Ovary (tissue), 7 donors: ENCODE measurements at regions not wholly inside any gene's neighbourhood (a gene's known extent, or its start where the extent isn't known, plus 50 kb on each side); places are given as distances from the start of the nearest gene placed in this dataset.

Experiments
- DNase-seq, 5 donors: peaks; one replicate each; pipeline ENCODE4 v3.0.0-alpha.2; 2019 to 2020
- H3K27ac ChIP-seq, 2 donors: fragments of 200-600 bp; one replicate each; pipeline versions ENCODE4 v1.5.1 to v1.8.0; 2019 to 2022
- H3K27me3 ChIP-seq: fragments of 200-600 bp; one replicate; pipeline ENCODE4 v1.8.0; 2022
- H3K36me3 ChIP-seq: fragments of 200-600 bp; sonication (generic); one replicate; pipeline ENCODE4 v1.5.1; 2019
- H3K4me1 ChIP-seq: one replicate; pipeline ENCODE4 v1.8.1; 2013; ENCODE audit warnings: mild to moderate bottlenecking, moderate library complexity; ENCODE audit not compliant: insufficient read depth
- H3K4me3 ChIP-seq: fragments of 200-600 bp; sonication (generic); one replicate; pipeline ENCODE4 v1.5.1; 2017
- H3K9me3 ChIP-seq, 2 donors: fragments of 200-600 bp in 1 of 2; sonication (generic) in 1 of 2; one replicate each; pipeline versions ENCODE4 v1.5.1 to v1.8.1; 2013 to 2019; ENCODE audit warnings: mild to moderate bottlenecking in 1 of 2, moderate library complexity in 1 of 2
- EP300 ChIP-seq: sonication (generic); formaldehyde crosslinking; IDR thresholded peaks from one replicate; pipeline ENCODE4 v1.6.1; 2017; ENCODE audit warnings: antibody characterized with exemption
- POLR2A ChIP-seq: fragments of 450-650 bp; IDR thresholded peaks from one replicate; pipeline ENCODE4 v1.6.1; 2017; ENCODE audit warnings: antibody characterized with exemption, mild to moderate bottlenecking, moderate library complexity
- WGBS, 3 donors: extraction: QIAGEN DNeasy Blood & Tissue Kit in 1 of 3; methylation state at CpG; one replicate each; pipeline versions ENCODE4 v1.1.5 to v1.1.7; 2013 to 2017; 5-methylcytosine and 5-hydroxymethylcytosine counted together
- intact Hi-C, 4 donors: fragments of 100-400 bp; cut with DNase I; formaldehyde crosslinking; loops; one replicate each; pipeline versions ENCODE4 v1.11.0 to v1.15.1; 2022 to 2023
- TF ChIP-seq, protein P1 (sequence below), 3 donors: fragments of 450-650 bp in 2 of 3; fragments of 200-600 bp in 1 of 3; IDR thresholded peaks; one replicate each; pipeline versions ENCODE4 v1.5.1 to v1.8.0; 2016 to 2022; ENCODE audit warnings: antibody characterized with exemption in 3 of 3, mild to moderate bottlenecking in 1 of 3
- donor health status: DM: no; HTN: no; CAD: no; lungs with moderate emphysema.
- donor health status: DM: no; HTN: no; CAD: no.
- donor health status: Bipolar disorder and iron deficiency.
- donor health status: DM: no; HTN: no; CAD: no.
- donor health status: DM: yes; HTN: yes; CAD: no.

DNA sequence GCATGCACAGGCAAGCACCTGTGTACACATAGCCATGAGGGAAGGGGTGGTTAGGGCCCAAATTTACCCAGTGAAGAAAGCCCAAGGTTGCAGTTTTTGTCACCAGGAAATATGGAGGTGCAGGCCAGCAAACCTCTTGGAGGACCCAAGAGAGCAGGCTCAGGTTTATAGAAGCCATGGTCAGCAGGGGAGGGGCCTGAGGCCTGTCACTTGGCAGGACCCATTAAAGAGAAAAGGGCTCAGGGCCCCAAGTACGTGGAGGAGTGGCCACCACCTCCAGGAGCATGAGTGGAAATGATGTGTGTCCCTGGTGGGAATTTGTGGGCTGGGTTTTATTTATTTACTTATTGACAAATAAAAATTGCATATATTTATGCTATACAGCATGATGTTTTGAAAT is 192.9 kb downstream of the HAUS1 start:
- intact Hi-C loops: no loop called here
- TF ChIP-seq, protein P1, sequence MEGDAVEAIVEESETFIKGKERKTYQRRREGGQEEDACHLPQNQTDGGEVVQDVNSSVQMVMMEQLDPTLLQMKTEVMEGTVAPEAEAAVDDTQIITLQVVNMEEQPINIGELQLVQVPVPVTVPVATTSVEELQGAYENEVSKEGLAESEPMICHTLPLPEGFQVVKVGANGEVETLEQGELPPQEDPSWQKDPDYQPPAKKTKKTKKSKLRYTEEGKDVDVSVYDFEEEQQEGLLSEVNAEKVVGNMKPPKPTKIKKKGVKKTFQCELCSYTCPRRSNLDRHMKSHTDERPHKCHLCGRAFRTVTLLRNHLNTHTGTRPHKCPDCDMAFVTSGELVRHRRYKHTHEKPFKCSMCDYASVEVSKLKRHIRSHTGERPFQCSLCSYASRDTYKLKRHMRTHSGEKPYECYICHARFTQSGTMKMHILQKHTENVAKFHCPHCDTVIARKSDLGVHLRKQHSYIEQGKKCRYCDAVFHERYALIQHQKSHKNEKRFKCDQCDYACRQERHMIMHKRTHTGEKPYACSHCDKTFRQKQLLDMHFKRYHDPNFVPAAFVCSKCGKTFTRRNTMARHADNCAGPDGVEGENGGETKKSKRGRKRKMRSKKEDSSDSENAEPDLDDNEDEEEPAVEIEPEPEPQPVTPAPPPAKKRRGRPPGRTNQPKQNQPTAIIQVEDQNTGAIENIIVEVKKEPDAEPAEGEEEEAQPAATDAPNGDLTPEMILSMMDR (IDR thresholded peaks at IDR 0.05): no peak
- TF ChIP-seq POLR2A (no peak), EP300 (no peak)
- DNase-seq: no peak
- 38 to 48% (median 39%) methylated on average over 1 of the region's 1 CpG for WGBS, 3 donors
- H3K4me1 ChIP-seq: no peaks in the 10 kb centered on the region
- no peak overlapping the region for H3K4me3 ChIP-seq
- H3K36me3 ChIP-seq: no peaks in the 10 kb centered on the region
- no peak overlapping the region for H3K27ac ChIP-seq
- H3K27me3 ChIP-seq: no peaks in the 10 kb centered on the region
- no peaks in the 10 kb centered on the region for H3K9me3 ChIP-seq

DNA sequence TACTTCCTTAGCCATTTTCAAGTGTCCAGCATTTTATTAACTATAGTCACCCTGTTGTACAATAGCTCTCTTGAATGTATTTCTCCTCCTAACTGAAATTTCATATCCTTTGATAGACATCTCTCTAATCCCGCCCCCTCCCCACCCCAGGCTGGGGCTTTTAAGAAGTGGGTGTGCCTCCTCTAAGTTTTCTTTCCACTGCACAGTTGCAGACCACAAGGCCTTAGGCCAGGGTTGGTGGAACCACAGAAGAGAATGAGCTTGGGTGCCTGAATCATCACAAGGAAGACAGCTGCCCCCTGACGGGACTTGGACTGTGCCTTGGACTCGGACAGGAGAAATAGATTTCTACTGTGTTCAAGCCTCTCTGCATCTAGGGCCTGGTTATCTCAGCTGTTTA is 193.4 kb downstream of the HAUS1 start:
- H3K27ac ChIP-seq: no peak overlapping the region
- no peaks in the 10 kb centered on the region for H3K27me3 ChIP-seq
- TF ChIP-seq POLR2A (no peak), EP300 (no peak)
- TF ChIP-seq, protein P1 (IDR thresholded peaks at IDR 0.05): no peak
- DNase-seq: no peak
- no peaks in the 10 kb centered on the region for H3K4me1 ChIP-seq
- intact Hi-C loops: no loop called here
- no peak overlapping the region for H3K4me3 ChIP-seq
- no peaks in the 10 kb centered on the region for H3K36me3 ChIP-seq
- 83 to 89% (median 83%) methylated on average over 3 of the region's 3 CpGs for WGBS, 3 donors
- no peaks in the 10 kb centered on the region for H3K9me3 ChIP-seq

DNA sequence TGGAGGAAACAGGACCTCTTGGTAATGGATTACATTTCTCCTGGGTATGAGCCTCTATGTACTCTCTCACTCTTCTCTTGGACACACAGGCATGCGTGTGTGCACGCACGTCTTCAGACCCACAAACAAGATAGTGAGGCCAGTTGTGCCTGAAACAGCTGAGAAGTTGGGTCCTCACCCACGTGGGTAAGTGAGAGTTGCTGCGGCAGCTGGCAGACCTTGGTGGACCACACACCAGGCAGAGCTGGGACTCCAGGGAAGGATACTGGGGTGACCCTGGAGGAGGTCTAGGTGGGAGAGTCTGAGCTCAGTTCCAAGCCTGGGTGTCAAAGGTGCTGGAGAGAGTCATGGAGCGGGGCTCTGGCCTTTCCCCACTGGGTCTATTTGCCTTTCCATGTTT is 194.3 kb downstream of the HAUS1 start:
- Histone ChIP-seq H3K4me3 (no peak overlapping the region), H3K36me3 (no peaks in the 10 kb centered on the region), H3K27ac (no peak overlapping the region), H3K27me3 (no peaks in the 10 kb centered on the region), H3K4me1 (no peaks in the 10 kb centered on the region), H3K9me3 (no peaks in the 10 kb centered on the region)
- DNase-seq: no peak
- intact Hi-C loops: no loop called here
- TF ChIP-seq EP300 (no peak), POLR2A (no peak)
- TF ChIP-seq, protein P1 (IDR thresholded peaks at IDR 0.05): no peak
- WGBS, 3 donors: 81 to 88% (median 82%) methylated on average over 6 of the region's 6 CpGs

DNA sequence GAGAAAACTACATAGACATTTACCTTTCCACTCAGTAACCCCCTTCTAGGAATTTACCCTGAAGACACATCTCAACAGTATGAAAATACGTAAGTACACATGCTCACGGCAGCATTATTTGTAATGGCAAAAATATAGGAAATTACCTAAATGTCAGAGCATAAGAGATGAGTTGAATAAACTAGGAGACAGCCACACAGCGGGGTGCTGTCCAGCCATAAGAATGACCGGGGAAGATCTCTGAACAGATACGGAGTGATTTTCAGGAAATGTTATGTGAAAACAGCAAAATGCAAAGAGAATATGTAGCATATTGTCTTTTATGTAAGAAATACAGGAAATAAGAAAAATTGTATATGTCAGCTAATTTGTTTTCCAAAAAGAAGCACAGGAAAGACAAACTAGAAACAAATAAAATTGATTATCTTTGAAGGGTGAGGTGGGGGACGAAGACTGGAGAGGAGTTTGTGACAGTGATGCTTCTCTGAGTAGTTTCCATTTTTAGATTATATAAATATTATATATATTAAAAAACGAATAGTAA is 195.4 kb downstream of the HAUS1 start:
- Histone ChIP-seq H3K4me3 (no peak overlapping the region), H3K9me3 (no peaks in the 10 kb centered on the region), H3K27ac (no peak overlapping the region), H3K4me1 (no peaks in the 10 kb centered on the region), H3K27me3 (no peaks in the 10 kb centered on the region), H3K36me3 (no peaks in the 10 kb centered on the region)
- 64 to 73% (median 67%) methylated on average over 7 of the region's 7 CpGs for WGBS, 3 donors
- TF ChIP-seq POLR2A: no peak
- TF ChIP-seq, protein P1 (IDR thresholded peaks at IDR 0.05): no peak
- no peak for TF ChIP-seq EP300
- intact Hi-C loops: no loop called here
- no peak for DNase-seq
